Chondrocyte (in vitro differentiated cells): ENCODE measurements at regions not wholly inside any gene's neighbourhood (a gene's known extent, or its start where the extent isn't known, plus 50 kb on each side); places are given as distances from the start of the nearest gene placed in this dataset.
A peak's percentile ranks its signal among the peaks of the same experiment; 100 is the strongest.

ENCODE experiments used
- DNase-seq: peaks from one replicate; pipeline ENCODE4 v3.0.0; 2021; ENCODE audit warnings: mixed read lengths, low spot score
- H3K27ac Mint-ChIP-seq: one replicate; pipeline ENCODE4 v1.8.0; 2021; ENCODE audit warnings: mild to moderate bottlenecking, moderate library complexity, mixed read lengths; ENCODE audit not compliant: unreplicated experiment
- H3K27me3 Mint-ChIP-seq: 2 replicates; pipeline ENCODE4 v1.8.0; 2021; ENCODE audit warnings: low read depth, mixed read lengths
- H3K36me3 Mint-ChIP-seq: 2 replicates; pipeline ENCODE4 v1.8.0; 2021; ENCODE audit warnings: low read depth, mixed read lengths
- H3K4me1 Mint-ChIP-seq: 2 replicates; pipeline ENCODE4 v1.8.0; 2021; ENCODE audit warnings: low read depth, mild to moderate bottlenecking, mixed read lengths
- H3K4me3 Mint-ChIP-seq: one replicate; pipeline ENCODE4 v1.8.0; 2021; ENCODE audit warnings: mild to moderate bottlenecking, moderate library complexity, mixed read lengths; ENCODE audit not compliant: unreplicated experiment
- H3K9me3 Mint-ChIP-seq: 2 replicates; pipeline ENCODE4 v1.8.0; 2021; ENCODE audit warnings: low read depth, mixed read lengths
- CTCF ChIP-seq: fragments of 200-600 bp; sonication (generic); IDR thresholded peaks from 2 replicates; pipeline ENCODE4 v1.5.0; 2021; ENCODE audit warnings: antibody characterized with exemption, mild to moderate bottlenecking, moderate library complexity

GRCh38 chr7:46229409-46229808, 308.3 kb upstream of the IGFBP3 start:
- Mint-ChIP-seq H3K9me3 (peaks cover 5% of the 10 kb centered on the region), H3K4me3 (no peak overlapping the region), H3K27ac (peak overlapping the region; percentile 76), H3K27me3 (no peaks in the 10 kb centered on the region), H3K36me3 (no peaks in the 10 kb centered on the region), H3K4me1 (peaks cover 57% of the 10 kb centered on the region)
- no peak for TF ChIP-seq CTCF
- no peak for DNase-seq

- H3K27ac Mint-ChIP-seq: no peak overlapping the region
- H3K4me3 Mint-ChIP-seq: no peak overlapping the region
- H3K27me3 Mint-ChIP-seq: no peaks in the 10 kb centered on the region
- H3K9me3 Mint-ChIP-seq: no peaks in the 10 kb centered on the region
- H3K4me1 Mint-ChIP-seq: peaks cover 61% of the 10 kb centered on the region
- DNase-seq: no peak
- no peaks in the 10 kb centered on the region for H3K36me3 Mint-ChIP-seq
- TF ChIP-seq CTCF: no peak
Observed at GRCh38 chr7:46226860-46227259, 305.8 kb upstream of the IGFBP3 start.

GRCh38 chr7:46224363-46224762, 303.3 kb upstream of the IGFBP3 start:
- H3K4me1 Mint-ChIP-seq: peaks cover 44% of the 10 kb centered on the region
- no peaks in the 10 kb centered on the region for H3K27me3 Mint-ChIP-seq
- no peaks in the 10 kb centered on the region for H3K9me3 Mint-ChIP-seq
- no peak for TF ChIP-seq CTCF
- H3K4me3 Mint-ChIP-seq: no peak overlapping the region
- no peak for DNase-seq
- H3K36me3 Mint-ChIP-seq: no peaks in the 10 kb centered on the region
- H3K27ac Mint-ChIP-seq: no peak overlapping the region

GRCh38 chr7:46220066-46220630, 299.1 kb upstream of the IGFBP3 start:
- H3K27me3 Mint-ChIP-seq: no peaks in the 10 kb centered on the region
- H3K27ac Mint-ChIP-seq: peak overlapping the region; percentile 8
- peaks cover 17% of the 10 kb centered on the region for H3K4me1 Mint-ChIP-seq
- H3K9me3 Mint-ChIP-seq: no peaks in the 10 kb centered on the region
- no peak for DNase-seq
- H3K4me3 Mint-ChIP-seq: no peak overlapping the region
- no peak for TF ChIP-seq CTCF
- no peaks in the 10 kb centered on the region for H3K36me3 Mint-ChIP-seq

GRCh38 chr7:46218461-46219200, 297.6 kb upstream of the IGFBP3 start:
- Mint-ChIP-seq H3K4me1 (peaks cover 11% of the 10 kb centered on the region), H3K27me3 (no peaks in the 10 kb centered on the region), H3K36me3 (no peaks in the 10 kb centered on the region), H3K4me3 (no peak overlapping the region), H3K27ac (no peak overlapping the region), H3K9me3 (no peaks in the 10 kb centered on the region)
- no peak for TF ChIP-seq CTCF
- no peak for DNase-seq
